ENCODE measurements at regions not wholly inside any gene's neighbourhood (a gene's known extent, or its start where the extent isn't known, plus 50 kb on each side); places are given as distances from the start of the nearest gene placed in this dataset.

DNA sequence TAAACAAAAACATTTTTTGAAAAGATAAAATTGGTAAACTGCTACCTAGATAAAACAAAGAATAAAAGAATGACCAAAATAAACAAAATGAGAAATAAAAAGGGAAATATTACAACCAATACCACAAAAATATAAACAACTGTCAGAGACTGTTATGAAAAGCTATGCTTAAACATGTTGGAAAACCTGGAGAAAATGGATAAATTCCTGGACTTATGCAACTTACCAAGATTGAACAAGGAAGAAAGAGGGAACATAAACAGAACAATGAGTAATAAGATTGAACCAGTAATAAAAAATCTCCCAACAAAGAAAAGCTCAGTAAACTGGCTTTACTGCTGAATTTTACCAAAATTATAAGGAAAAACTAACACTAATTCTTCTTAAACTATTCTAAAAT, 518.7 kb downstream of the GRXCR1 start:
- no peak overlapping the region for H3K27ac ChIP-seq
- DNase-seq (ENCODE audit: low spot score): no peak
- ChIA-PET POLR2A (ENCODE audit: low non-redundant PET) (no interaction called here), CTCF (no interaction called here)
- TF ChIP-seq, protein P1, sequence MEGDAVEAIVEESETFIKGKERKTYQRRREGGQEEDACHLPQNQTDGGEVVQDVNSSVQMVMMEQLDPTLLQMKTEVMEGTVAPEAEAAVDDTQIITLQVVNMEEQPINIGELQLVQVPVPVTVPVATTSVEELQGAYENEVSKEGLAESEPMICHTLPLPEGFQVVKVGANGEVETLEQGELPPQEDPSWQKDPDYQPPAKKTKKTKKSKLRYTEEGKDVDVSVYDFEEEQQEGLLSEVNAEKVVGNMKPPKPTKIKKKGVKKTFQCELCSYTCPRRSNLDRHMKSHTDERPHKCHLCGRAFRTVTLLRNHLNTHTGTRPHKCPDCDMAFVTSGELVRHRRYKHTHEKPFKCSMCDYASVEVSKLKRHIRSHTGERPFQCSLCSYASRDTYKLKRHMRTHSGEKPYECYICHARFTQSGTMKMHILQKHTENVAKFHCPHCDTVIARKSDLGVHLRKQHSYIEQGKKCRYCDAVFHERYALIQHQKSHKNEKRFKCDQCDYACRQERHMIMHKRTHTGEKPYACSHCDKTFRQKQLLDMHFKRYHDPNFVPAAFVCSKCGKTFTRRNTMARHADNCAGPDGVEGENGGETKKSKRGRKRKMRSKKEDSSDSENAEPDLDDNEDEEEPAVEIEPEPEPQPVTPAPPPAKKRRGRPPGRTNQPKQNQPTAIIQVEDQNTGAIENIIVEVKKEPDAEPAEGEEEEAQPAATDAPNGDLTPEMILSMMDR (conservative IDR thresholded peaks at IDR 0.05; ENCODE audit: low read depth): no peak

DNA sequence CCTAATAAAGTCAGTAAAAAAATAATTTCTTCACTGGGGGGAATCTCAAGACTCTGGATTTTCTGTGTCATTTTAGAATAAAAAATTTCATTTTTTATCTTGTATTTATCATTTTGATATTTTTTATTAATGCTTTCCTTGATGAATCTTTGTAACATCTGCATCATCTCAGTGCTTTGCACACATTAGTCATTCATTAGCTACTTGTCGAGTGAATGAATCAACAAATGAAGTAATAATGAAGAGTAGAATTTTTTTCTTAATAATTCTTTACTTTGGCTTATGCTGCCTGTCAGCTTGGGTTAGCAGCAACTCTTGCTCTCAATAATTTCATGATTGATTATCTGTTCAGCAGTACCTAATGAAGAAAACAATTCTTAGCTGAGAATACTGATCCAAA, 530.8 kb downstream of the GRXCR1 start:
- ChIA-PET POLR2A (ENCODE audit: low non-redundant PET) (no interaction called here), CTCF (no interaction called here)
- TF ChIP-seq, protein P1 (conservative IDR thresholded peaks at IDR 0.05; ENCODE audit: low read depth): no peak
- DNase-seq (ENCODE audit: low spot score): no peak
- no peak overlapping the region for H3K27ac ChIP-seq

DNA sequence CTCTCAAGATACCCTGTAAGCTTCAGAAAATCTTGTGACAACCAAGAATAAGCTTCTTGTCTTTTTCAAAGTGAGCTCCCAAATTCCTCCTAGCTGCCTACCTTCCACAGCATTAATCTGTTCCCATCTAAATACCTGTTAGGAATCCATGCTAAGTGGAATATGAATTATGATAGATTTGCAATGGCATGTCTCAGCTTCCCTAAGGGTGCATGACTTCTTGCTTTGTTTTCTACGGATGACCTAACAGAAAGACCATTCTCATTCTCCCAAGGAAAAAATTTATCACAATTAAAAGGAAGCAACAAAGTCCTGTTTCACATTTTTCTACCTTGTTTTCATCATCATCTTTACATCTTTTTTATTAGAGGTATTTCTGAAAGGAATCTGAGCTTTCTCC, 532.7 kb downstream of the GRXCR1 start:
- TF ChIP-seq, protein P1 (conservative IDR thresholded peaks at IDR 0.05; ENCODE audit: low read depth): no peak
- CTCF ChIA-PET: no interaction called here
- no peak for DNase-seq (ENCODE audit: low spot score)
- no peak overlapping the region for H3K27ac ChIP-seq
- POLR2A ChIA-PET (ENCODE audit: low non-redundant PET): no interaction called here

DNA sequence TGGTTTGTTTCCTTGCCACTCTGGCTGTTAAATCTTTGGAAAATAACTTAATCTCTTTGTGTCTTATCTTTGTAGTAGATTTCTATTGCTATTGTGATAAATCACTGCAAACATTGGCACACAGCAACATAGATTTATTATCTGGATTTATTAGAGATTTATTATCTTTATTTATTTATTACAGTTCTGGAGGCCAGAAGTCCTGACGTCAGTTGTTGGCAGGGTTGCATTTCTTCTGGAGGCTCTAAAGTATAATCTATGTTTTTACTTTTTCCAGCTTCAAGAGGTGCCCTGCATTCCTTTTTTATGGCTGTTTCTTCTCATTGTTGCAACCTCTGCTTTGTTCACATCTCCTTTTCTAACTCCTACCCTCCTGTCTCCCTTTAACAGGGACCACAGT, 542.8 kb downstream of the GRXCR1 start:
- TF ChIP-seq, protein P1 (conservative IDR thresholded peaks at IDR 0.05; ENCODE audit: low read depth): no peak
- no peak for DNase-seq (ENCODE audit: low spot score)
- CTCF ChIA-PET: no interaction called here
- POLR2A ChIA-PET (ENCODE audit: low non-redundant PET): no interaction called here
- H3K27ac ChIP-seq: no peak overlapping the region

DNA sequence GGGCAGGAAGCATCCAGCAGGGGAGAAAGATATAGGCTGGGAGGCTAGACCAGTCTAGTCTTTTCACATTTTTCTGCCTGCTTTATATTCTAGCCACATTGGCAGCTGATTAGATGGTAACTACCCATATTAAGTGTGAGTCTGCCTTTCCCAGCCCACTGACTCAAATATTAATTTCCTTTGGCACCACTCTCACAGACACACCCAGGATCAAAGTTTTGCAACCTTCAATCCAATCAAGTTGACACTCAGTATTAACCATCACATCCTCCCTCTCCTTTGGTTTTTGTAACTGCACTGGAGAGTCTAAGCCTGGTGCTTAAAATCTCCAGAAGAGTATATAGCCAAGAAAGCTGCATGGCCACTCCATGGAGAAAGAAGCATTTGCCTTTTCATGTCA, 560.4 kb downstream of the GRXCR1 start:
- POLR2A ChIA-PET (ENCODE audit: low non-redundant PET): no interaction called here
- no peak overlapping the region for H3K27ac ChIP-seq
- TF ChIP-seq, protein P1 (conservative IDR thresholded peaks at IDR 0.05; ENCODE audit: low read depth): no peak
- CTCF ChIA-PET: no interaction called here
- DNase-seq (ENCODE audit: low spot score): no peak

DNA sequence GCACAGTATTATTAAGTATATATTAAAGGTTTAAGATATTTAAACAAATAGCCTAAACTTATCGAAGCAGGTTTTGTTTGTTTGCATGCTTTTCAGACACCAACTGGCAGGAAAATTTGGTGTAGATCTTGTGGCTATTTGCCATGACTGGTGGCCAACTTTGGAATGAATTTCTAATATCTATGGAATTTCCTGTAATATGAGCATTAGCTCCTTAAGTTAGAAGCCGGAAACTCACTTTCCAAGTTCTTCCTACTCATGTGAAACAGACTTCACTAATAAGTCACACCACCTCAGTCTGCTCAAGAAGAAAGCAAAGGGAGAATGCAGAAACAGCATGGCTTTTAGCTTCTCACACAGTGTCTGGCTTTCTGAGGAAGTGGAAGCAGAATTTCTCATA, 563.9 kb downstream of the GRXCR1 start:
- no peak overlapping the region for H3K27ac ChIP-seq
- ChIA-PET CTCF (no interaction called here), POLR2A (ENCODE audit: low non-redundant PET) (no interaction called here)
- peak; percentile 23 for DNase-seq (ENCODE audit: low spot score)
- TF ChIP-seq, protein P1 (conservative IDR thresholded peaks at IDR 0.05; ENCODE audit: low read depth): no peak

DNA sequence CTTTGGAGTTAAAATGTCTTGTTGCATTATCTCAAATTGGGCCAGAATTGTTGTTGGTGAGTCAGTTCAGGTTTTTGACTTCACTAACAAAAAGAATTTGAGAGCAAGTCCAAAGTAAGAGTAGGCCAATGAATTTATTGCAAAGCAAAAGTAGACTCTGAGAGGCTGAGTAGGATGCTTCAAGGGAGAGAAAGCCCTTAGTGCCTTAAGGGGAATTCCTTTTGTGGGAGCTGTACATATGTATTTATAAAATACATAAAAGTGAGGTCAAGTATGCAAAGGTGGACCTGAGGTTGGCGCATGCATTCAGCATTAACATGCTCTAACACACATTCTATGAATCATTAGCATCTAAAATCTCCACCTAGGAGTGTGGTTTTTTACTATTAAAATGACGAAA, 565.4 kb downstream of the GRXCR1 start:
- ChIA-PET CTCF (no interaction called here), POLR2A (ENCODE audit: low non-redundant PET) (no interaction called here)
- peak overlapping the region; percentile 88 for H3K27ac ChIP-seq
- TF ChIP-seq, protein P1 (conservative IDR thresholded peaks at IDR 0.05; ENCODE audit: low read depth): no peak
- peak; percentile 67 for DNase-seq (ENCODE audit: low spot score)
